RWPE2 (cell line): ENCODE measurements at regions not wholly inside any gene's neighbourhood (a gene's known extent, or its start where the extent isn't known, plus 50 kb on each side); places are given as distances from the start of the nearest gene placed in this dataset.
"Not testable (repeated sequence)": the region's sequence is repeated elsewhere in the genome, so short reads cannot be mapped to it uniquely, and the experiment has no call there.

Experiments
- ATAC-seq: fragments of 200-7000 bp; cut with Tn5 transposase; 3 replicates; pipeline ENCODE4 v1.9.1; 2021; ENCODE audit warnings: low read depth
- DNase-seq: peaks from one replicate; pipeline ENCODE4 v3.0.0-alpha.2; 2020; ENCODE audit warnings: low spot score
- H3K27ac ChIP-seq: fragments of 450-650 bp; 2 replicates; pipeline ENCODE4 v1.5.1; 2017; ENCODE audit warnings: mild to moderate bottlenecking; ENCODE audit not compliant: poor library complexity, severe bottlenecking
- H3K27me3 ChIP-seq: fragments of 250-450 bp; sonication (Bioruptor Pico); 2 replicates; pipeline ENCODE4 v1.5.1; 2021; ENCODE audit warnings: mild to moderate bottlenecking, moderate library complexity; ENCODE audit not compliant: insufficient read depth, poor library complexity, severe bottlenecking
- H3K36me3 ChIP-seq: fragments of 250-450 bp; sonication (Bioruptor Pico); 2 replicates; pipeline ENCODE4 v1.5.1; 2020; ENCODE audit warnings: low read depth, mild to moderate bottlenecking, moderate library complexity
- H3K4me1 ChIP-seq: fragments of 250-450 bp; sonication (Bioruptor Pico); 2 replicates; pipeline ENCODE4 v1.5.1; 2021; ENCODE audit warnings: mild to moderate bottlenecking, moderate library complexity; ENCODE audit not compliant: insufficient read depth, poor library complexity, severe bottlenecking
- H3K4me3 ChIP-seq: fragments of 250-450 bp; sonication (Bioruptor Pico); 2 replicates; pipeline ENCODE4 v1.5.1; 2021; ENCODE audit warnings: mild to moderate bottlenecking, moderate library complexity; ENCODE audit not compliant: severe bottlenecking
- H3K9me3 ChIP-seq: fragments of 250-450 bp; sonication (Bioruptor Pico); 2 replicates; pipeline ENCODE4 v1.5.1; 2021; ENCODE audit warnings: mild to moderate bottlenecking, moderate library complexity; ENCODE audit not compliant: severe bottlenecking
- CTCF ChIP-seq: fragments of 450-650 bp; IDR thresholded peaks from one replicate; pipeline ENCODE4 v1.5.1; 2017; ENCODE audit warnings: mild to moderate bottlenecking, moderate library complexity; ENCODE audit not compliant: poor library complexity, severe bottlenecking

GRCh38 chr12:87406926-87407325 is 622.3 kb downstream of the C12orf50 start:
- Histone ChIP-seq H3K36me3 (no peaks in the 10 kb centered on the region), H3K27ac (peak overlapping the region; percentile 36), H3K27me3 (no peaks in the 10 kb centered on the region), H3K9me3 (no peaks in the 10 kb centered on the region), H3K4me1 (peaks cover 10% of the 10 kb centered on the region), H3K4me3 (no peak overlapping the region)
- TF ChIP-seq CTCF: no peak
- ATAC-seq: no peak
- DNase-seq: no peak

GRCh38 chr12:87405918-87406317 is 623.3 kb downstream of the C12orf50 start:
- Histone ChIP-seq H3K27ac (peak overlapping the region; percentile 36), H3K4me1 (peaks cover 10% of the 10 kb centered on the region)
- TF ChIP-seq CTCF: no peak

GRCh38 chr12:87394168-87394567 is 635.0 kb downstream of the C12orf50 start:
- H3K27ac ChIP-seq, H3K4me3 ChIP-seq, H3K9me3 ChIP-seq, H3K4me1 ChIP-seq, DNase-seq, ATAC-seq, H3K36me3 ChIP-seq, H3K27me3 ChIP-seq: not testable (repeated sequence)

More at GRCh38 chr12:87405918-87406317, 623.3 kb downstream of the C12orf50 start:
- H3K9me3 ChIP-seq: no peaks in the 10 kb centered on the region
- no peaks in the 10 kb centered on the region for H3K27me3 ChIP-seq
- no peak overlapping the region for H3K4me3 ChIP-seq
- ATAC-seq (peak; percentile 54), DNase-seq (no peak)
- H3K36me3 ChIP-seq: no peaks in the 10 kb centered on the region

GRCh38 chr12:87388376-87388775 is 640.8 kb downstream of the C12orf50 start:
- no peak for TF ChIP-seq CTCF
- Histone ChIP-seq H3K36me3 (no peaks in the 10 kb centered on the region), H3K4me1 (no peaks in the 10 kb centered on the region), H3K9me3 (no peaks in the 10 kb centered on the region), H3K27me3 (no peaks in the 10 kb centered on the region), H3K27ac (no peak overlapping the region), H3K4me3 (no peak overlapping the region)
- no peak for DNase-seq
- ATAC-seq: no peak

GRCh38 chr12:87385322-87385721 is 643.9 kb downstream of the C12orf50 start:
- DNase-seq: no peak
- Histone ChIP-seq H3K4me3 (no peak overlapping the region), H3K9me3 (no peaks in the 10 kb centered on the region), H3K36me3 (no peaks in the 10 kb centered on the region), H3K27me3 (no peaks in the 10 kb centered on the region), H3K4me1 (no peaks in the 10 kb centered on the region), H3K27ac (no peak overlapping the region)
- ATAC-seq: no peak
- TF ChIP-seq CTCF: no peak
